ENCODE measurements at regions not wholly inside any gene's neighbourhood (a gene's known extent, or its start where the extent isn't known, plus 50 kb on each side); places are given as distances from the start of the nearest gene placed in this dataset.

- no peaks in the 10 kb centered on the region for H3K4me1 ChIP-seq (ENCODE audit: insufficient read depth, low read length)
- no peaks in the 10 kb centered on the region for H3K9me3 Mint-ChIP-seq
- no peak for DNase-seq
- no peaks in the 10 kb centered on the region for H3K27me3 ChIP-seq (ENCODE audit: control insufficient read depth in 1 of 2, insufficient read depth in 2 of 2, low read length in 2 of 2)
- no peaks in the 10 kb centered on the region for H3K36me3 ChIP-seq (ENCODE audit: insufficient read depth, low read length)
- H3K27me3 Mint-ChIP-seq, result no peaks in the 10 kb centered on the region
- H3K4me3 ChIP-seq (ENCODE audit: low read length), result no peak overlapping the region
- TF ChIP-seq CTCF (IDR thresholded peaks at IDR 0.05), result no peak
- CTCF ChIA-PET, result no interaction called here
- POLR2A ChIA-PET, result no interaction called here
- no peak overlapping the region for H3K27ac Mint-ChIP-seq
- intact Hi-C loops (cut with DNase I, micrococcal nuclease), result no loop called here
- H3K27ac ChIP-seq (ENCODE audit: low read depth in 1 of 2, low read length in 2 of 2), result no peak overlapping the region
- H3K4me1 Mint-ChIP-seq (ENCODE audit: low read depth), result no peaks in the 10 kb centered on the region
- no peaks in the 10 kb centered on the region for H3K9me3 ChIP-seq (ENCODE audit: control insufficient read depth in 1 of 2, insufficient read depth in 1 of 2, low read length in 2 of 2)
- no peaks in the 10 kb centered on the region for H3K36me3 Mint-ChIP-seq (ENCODE audit: low read depth)
- ATAC-seq (ENCODE audit: poor library complexity), result no peak
- H3K4me3 Mint-ChIP-seq, result no peak overlapping the region
Observed at GRCh38 chr1:102732927-102733326, 375.4 kb downstream of the COL11A1 start.

GRCh38 chr1:102726417-102726816, 381.9 kb downstream of the COL11A1 start:
- H3K9me3 Mint-ChIP-seq, result no peaks in the 10 kb centered on the region
- intact Hi-C loops (cut with DNase I, micrococcal nuclease), result no loop called here
- no peaks in the 10 kb centered on the region for H3K36me3 Mint-ChIP-seq (ENCODE audit: low read depth)
- TF ChIP-seq CTCF (IDR thresholded peaks at IDR 0.05), result no peak
- no peaks in the 10 kb centered on the region for H3K4me1 Mint-ChIP-seq (ENCODE audit: low read depth)
- Histone ChIP-seq H3K27me3 (ENCODE audit: control insufficient read depth in 1 of 2, insufficient read depth in 2 of 2, low read length in 2 of 2) (no peaks in the 10 kb centered on the region), H3K27ac (ENCODE audit: low read depth in 1 of 2, low read length in 2 of 2) (no peak overlapping the region), H3K36me3 (ENCODE audit: insufficient read depth, low read length) (no peaks in the 10 kb centered on the region), H3K4me1 (ENCODE audit: insufficient read depth, low read length) (no peaks in the 10 kb centered on the region), H3K4me3 (ENCODE audit: low read length) (no peak overlapping the region), H3K9me3 (ENCODE audit: control insufficient read depth in 1 of 2, insufficient read depth in 1 of 2, low read length in 2 of 2) (no peaks in the 10 kb centered on the region)
- CTCF ChIA-PET, result no interaction called here
- DNase-seq, result no peak
- no peak overlapping the region for H3K27ac Mint-ChIP-seq
- ATAC-seq (ENCODE audit: poor library complexity), result no peak
- H3K4me3 Mint-ChIP-seq, result no peak overlapping the region
- POLR2A ChIA-PET, result no interaction called here
- no peaks in the 10 kb centered on the region for H3K27me3 Mint-ChIP-seq

- Mint-ChIP-seq H3K36me3 (ENCODE audit: low read depth) (no peaks in the 10 kb centered on the region), H3K27me3 (no peaks in the 10 kb centered on the region), H3K4me3 (no peak overlapping the region), H3K4me1 (ENCODE audit: low read depth) (no peaks in the 10 kb centered on the region), H3K27ac (no peak overlapping the region), H3K9me3 (no peaks in the 10 kb centered on the region)
- no peak for DNase-seq
- Histone ChIP-seq H3K4me3 (ENCODE audit: low read length) (no peak overlapping the region), H3K36me3 (ENCODE audit: insufficient read depth, low read length) (no peaks in the 10 kb centered on the region), H3K4me1 (ENCODE audit: insufficient read depth, low read length) (no peaks in the 10 kb centered on the region), H3K9me3 (ENCODE audit: control insufficient read depth in 1 of 2, insufficient read depth in 1 of 2, low read length in 2 of 2) (no peaks in the 10 kb centered on the region), H3K27ac (ENCODE audit: low read depth in 1 of 2, low read length in 2 of 2) (no peak overlapping the region), H3K27me3 (ENCODE audit: control insufficient read depth in 1 of 2, insufficient read depth in 2 of 2, low read length in 2 of 2) (no peaks in the 10 kb centered on the region)
- no peak for TF ChIP-seq CTCF (IDR thresholded peaks at IDR 0.05)
- ATAC-seq (ENCODE audit: poor library complexity), result no peak
- intact Hi-C loops (cut with DNase I, micrococcal nuclease), result no loop called here
- ChIA-PET CTCF (no interaction called here), POLR2A (no interaction called here)
Observed at GRCh38 chr1:102724741-102725140, 383.6 kb downstream of the COL11A1 start.

All from CD4-positive, alpha-beta T cell (primary cell).